M059J (cell line): ENCODE measurements at regions not wholly inside any gene's neighbourhood (a gene's known extent, or its start where the extent isn't known, plus 50 kb on each side); places are given as distances from the start of the nearest gene placed in this dataset.

ENCODE experiments used
- DNase-seq: peaks from one replicate; pipeline ENCODE4 v3.0.0-alpha.2; 2012; ENCODE audit warnings: low read depth

- peak; percentile 62 for DNase-seq
Measured at GRCh38 chr6:37556881-37557644, 57.4 kb upstream of the CCDC167 start.

- DNase-seq, result peak; percentile 75
Measured at GRCh38 chr6:37555040-37555781, 55.5 kb upstream of the CCDC167 start.

GRCh38 chr6:37554480-37554819 lies 54.8 kb upstream of the CCDC167 start:
- DNase-seq, result peak; percentile 93

GRCh38 chr6:37552267-37552666 lies 52.6 kb upstream of the CCDC167 start:
- DNase-seq, result peak; percentile 88

- DNase-seq, result peak; percentile 56
Measured at GRCh38 chr6:37551867-37552266, 52.2 kb upstream of the CCDC167 start.

- DNase-seq, result no peak
Measured at GRCh38 chr6:37551446-37551845, 51.8 kb upstream of the CCDC167 start.

- DNase-seq, result no peak
Measured at GRCh38 chr6:37551002-37551401, 51.3 kb upstream of the CCDC167 start.

GRCh38 chr6:37550191-37550831 lies 50.6 kb upstream of the CCDC167 start:
- DNase-seq, result peak; percentile 93

- no peak for DNase-seq
Measured at GRCh38 chr6:37549558-37549957, 49.9 kb upstream of the CCDC167 start.
